ENCODE measurements at regions not wholly inside any gene's neighbourhood (a gene's known extent, or its start where the extent isn't known, plus 50 kb on each side); places are given as distances from the start of the nearest gene placed in this dataset.

GRCh38 chr4:8773124-8773931, 98.3 kb downstream of the HMX1 start:
- DNase-seq, result no peak

- no peak for DNase-seq
Observed at GRCh38 chr4:8772499-8773123, 99.0 kb downstream of the HMX1 start.

DNA sequence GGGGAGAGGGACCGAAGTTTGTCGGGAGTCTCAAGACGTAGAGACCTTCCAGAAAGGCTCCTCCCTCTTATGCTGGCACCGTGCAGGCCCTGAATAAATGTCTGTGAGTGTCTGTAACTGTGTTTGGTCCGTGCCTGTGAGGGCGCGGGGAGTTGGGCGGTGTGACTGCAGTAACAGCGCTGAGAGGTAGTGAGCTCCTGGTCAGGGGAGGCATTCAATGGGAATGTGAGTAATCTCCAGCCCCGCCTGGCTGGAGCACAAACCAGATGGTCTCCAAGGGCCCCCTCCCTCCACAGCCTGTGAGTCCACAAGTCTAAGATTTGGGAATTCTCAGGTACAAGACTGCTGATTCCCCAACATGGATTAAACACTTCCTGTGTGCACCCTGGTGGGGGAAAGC, 100.0 kb downstream of the HMX1 start:
- no peak for DNase-seq

DNA sequence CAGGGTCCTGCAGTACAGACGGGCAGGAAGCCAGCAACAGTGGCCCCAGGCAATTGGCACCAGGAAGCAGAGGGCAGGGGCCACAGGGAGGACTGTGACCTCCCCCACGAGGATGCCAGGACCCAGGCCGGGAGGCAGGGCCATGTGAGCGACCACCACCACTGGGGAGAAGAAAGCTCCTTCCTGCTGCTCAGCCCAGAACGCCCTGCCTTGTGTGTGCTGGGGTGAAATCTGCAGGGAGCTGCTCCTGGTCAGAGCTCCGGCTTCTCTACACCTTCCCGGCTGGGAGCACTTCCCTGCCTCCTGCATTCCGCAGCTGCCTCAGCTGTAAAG, 100.4 kb downstream of the HMX1 start:
- no peak for DNase-seq

DNA sequence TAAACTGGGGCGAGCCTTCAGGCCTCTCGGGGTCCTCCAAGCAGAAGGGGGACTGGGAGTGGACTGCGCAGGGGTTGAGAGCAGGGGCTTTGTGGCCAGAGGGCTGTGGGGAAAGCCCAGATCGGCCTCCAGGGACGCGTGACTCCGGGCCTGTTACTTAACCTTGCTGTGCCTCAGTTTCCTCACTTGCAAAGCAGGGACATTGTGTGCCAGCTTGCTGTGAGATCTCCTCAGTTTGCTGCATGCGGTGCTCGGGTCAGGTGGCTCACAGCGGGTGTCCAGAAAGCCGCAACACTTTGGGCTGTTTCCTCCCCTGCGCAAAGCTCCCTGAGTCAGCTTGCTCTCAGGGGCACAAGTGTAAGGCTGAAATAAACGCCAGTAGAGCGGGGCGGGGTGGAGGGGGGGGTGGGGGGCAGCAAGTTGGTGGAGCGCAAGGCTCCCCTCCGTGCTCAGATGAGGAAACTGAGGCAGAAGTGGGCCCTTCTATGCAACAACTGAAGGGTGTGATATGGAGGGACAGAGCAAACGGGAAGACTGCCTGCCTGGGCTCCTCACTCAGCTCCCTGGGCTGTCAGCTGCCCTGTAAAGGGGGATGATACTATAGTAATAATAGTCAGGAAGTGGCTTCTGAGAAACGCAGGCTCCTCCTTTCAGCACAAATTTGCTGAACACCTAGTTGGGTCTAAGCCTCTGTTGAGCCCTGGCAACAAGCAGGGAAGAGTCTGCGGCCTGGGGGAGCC, 101.0 kb downstream of the HMX1 start:
- DNase-seq, result no peak

- no peak for DNase-seq
Observed at GRCh38 chr4:8769645-8770517, 101.8 kb downstream of the HMX1 start.

- no peak for DNase-seq
Observed at GRCh38 chr4:8768357-8768999, 103.2 kb downstream of the HMX1 start.

DNA sequence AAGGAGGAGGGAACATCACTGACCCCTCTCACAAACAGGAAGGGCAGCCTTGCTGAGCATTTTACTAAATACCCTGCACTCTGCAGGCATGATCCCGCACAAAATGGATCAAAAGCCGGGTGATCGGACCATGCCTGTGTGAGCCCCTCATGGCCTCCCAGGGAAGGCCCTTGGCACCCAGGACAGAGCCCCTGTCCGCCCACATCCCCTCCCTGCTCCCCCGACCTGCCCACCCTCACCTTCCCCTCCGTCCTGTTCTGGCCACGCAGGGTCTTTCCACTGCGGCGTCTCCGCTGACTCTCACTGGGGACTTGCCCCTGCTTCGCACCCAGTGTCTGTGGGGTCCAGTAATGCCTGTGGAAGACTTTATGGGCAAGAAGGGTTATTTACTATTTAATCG, 105.0 kb downstream of the HMX1 start:
- DNase-seq, result no peak

DNA sequence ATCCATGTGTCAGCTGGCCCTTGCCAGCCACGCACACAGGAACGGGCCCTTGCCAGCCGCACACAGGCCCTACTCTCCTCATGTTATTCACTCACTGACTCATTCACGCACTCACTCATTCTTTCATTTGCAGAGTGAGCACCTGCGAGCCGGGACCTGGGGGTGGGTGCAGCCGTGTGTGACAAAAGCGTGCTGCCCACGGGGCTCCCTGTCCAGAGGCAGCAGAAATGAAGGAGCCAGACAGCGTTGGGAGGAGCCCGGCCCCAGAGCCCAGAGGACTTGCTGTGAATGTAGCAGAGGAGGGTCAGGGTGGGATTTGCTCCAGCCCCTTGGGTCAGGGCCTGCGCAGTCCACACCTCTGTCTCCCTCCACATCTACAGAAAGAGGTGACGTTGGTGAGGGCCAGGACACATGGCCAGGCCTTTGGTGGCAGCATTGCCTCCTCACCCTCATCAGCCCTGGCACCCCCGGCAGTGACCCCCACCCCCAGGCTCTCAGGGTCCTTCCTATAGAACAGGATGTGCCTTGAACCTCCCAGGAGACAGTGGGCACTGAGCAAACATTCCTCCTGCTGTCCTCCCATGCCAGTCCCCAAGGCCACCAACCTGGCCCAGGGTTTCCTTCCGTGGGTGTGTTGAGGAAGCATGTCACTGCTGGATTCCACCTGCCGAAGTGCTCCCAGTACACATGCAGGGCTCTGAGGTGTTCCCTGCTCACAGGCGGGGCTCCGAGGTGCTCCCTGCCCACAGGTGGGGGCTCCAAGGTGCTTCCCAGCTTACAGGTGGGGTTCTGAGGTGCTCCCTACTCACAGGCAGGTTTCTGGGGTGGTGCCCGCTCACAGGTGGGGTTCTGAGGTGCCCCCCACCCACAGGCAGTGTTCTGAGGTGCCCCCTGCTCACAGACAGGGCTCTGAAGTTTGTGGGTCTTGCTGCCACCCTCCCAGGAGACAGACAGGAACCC, 105.7 kb downstream of the HMX1 start:
- no peak for DNase-seq

GRCh38 chr4:8765084-8765483, 106.6 kb downstream of the HMX1 start:
- DNase-seq, result no peak

DNA sequence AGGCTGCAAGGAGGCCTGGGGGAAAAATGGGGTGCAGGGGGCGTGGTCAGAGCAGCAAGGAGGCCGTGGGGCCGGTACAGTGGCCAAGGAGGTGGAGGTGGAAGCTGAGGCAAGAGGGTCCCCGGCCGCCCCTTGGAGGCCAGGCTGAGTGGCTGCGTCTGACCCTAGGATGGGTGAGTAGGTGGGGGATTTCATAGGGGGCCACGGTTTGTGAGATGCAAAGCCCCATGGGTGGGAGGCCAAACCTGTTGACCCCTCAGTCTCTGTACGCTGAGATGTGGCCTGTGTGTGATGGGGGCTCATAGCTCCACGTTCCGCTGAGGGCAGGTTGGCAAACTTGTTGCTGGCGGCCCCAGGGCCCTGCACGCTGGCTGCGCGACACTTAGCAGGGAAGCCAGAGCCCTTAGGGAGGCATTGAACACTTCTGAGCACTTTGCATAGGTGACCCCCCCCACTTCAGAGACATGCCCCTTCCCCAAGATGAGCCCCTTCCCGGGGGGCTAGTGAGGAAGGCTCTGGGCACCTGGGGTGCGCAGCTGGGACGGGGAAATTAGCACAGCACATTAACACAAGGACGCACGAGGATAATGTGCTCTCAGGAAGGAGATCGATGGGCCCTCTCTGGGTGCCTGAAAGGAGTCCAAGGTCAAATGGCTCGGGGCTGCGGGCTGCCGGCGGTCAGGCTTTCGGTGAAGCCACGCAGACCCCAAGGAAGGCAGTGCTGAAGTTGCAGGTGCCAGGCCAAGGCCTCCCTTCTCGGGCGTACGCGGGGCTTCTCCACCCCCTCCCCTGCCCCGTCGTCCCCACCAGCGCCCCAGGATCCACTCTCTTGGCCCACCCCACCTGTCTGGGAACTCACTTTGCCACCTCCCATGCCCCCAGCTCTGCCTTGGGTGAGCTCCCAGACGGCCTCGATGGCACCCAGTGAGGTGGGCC, 107.4 kb downstream of the HMX1 start:
- DNase-seq, result no peak

DNA sequence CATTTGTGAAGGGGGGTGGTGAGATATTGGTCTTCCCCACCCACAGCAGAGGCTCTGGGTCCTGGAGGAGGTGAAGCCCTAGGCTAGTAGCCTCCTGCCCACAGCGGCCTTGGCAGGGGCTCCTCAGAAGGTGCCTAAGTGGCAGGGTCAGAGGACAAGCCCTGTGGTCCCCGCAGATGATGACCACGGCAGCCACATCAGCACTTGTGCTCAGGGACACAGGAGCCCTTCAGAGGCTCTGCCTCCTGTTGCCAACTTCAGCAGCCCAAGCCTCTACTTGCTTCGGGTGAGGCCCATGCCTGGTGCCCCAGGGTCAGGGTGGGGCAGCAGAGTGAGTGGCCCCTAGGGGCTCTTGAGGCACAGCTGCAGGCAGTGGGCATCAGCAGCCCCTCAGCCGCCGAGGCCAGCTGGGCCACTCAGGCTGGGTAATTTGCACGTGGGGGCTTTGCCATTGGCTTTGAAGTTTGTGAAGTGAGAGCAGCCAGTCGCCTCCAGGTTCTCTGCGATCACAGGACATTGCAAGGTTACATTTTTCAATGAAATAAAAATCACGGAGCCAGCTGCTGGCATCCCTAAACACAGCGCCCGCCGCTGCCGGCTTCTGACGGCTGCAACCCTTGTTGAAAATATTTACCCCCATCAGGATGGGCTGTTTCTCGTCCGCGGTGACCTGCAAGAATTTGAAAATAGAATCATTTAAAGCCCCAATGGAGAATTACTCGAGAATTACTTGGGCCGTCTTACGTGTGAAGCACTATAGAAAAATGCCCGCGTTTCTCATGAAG, 108.5 kb downstream of the HMX1 start:
- DNase-seq, result no peak

DNA sequence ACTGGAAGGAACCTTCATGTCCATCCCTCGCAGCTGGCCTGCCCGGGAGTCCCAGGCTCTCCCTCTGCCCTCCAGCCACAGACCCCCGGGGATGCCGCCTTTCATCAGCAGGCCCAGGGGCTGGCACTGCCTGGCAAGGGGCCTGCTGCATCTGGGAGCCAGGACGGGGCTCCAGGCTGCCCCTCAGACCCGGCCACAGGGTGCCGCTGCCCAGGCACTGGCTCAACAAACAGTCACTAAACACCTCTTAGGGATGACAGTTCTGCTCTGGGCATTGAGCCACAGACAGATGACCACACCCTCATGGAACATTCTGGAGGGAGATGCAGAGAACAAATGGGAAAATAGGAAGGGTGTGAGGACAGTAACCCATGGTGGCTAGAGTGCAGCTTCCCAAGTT, 109.3 kb downstream of the HMX1 start:
- no peak for DNase-seq

GRCh38 chr4:8761824-8762205, 109.8 kb downstream of the HMX1 start:
- no peak for DNase-seq

DNA sequence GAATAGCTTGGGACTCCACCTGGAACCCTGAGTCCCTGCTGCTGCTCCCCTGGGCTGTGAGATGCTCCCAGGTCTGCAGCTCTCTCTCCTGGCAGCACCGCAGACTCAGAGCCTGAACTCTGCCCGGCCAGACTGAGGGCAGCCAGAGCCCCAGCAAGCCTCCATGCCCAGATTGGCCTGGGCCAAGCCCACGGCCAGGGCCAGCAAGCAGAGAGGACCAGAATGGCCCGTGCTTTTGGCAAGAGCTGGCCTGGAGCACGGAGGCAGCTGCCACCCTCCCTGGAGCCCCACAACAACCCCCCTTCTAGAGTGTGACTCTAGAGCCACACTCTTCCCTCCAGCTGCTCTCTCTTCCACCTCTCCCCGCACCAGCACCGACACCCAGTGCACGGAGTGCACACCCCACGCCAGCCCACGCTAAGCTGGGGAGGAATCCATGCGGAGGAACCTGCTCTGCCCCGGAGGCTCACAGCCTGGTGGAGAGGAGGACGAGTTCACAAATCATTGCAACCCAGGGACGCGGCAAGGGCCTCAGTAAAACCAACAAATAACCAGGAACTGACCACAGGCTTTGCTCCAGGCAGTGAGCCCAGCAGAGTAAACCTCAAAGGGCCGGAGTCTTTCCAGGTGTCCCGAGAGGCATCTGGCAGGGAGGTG, 110.3 kb downstream of the HMX1 start:
- DNase-seq, result no peak

DNA sequence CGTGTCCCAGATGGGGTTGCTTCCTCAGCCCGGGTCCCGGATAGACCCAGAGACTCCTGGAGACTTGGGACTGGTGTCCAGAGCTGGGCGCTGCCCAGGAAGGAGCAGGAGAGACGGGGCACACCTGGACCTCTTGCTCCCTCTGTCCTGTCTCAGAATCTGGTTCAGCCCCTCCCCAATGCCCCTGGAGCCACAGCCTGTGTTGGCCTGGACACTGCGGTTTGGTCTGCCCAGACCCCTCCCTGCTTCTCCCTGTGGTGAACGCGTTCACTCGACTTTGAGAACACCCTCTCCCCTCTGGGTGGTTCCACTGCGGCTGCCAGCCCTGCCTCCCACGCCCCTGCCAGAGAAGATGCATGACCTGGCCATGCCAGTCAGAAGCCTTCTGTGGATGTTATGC, 111.1 kb downstream of the HMX1 start:
- no peak for DNase-seq

DNA sequence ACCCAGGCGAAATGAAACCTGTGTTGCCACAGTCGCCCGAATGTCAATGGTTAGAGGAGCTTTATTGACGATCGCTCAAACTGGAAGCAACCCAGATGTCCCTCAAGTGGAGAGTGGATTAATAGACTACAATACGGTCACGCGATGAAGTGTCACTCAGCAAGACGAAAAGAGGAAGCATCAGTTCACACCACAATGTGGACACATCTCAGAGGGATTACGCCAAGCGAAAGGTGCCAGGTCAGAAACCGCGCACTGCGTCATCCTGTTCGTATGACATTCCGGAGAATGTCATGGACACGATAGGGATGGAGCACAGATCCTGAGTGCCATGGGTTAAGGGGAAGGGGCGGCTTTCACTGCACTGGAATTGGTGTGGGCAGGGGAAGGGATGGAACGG, 111.7 kb downstream of the HMX1 start:
- no peak for DNase-seq

- no peak for DNase-seq
Observed at GRCh38 chr4:8756816-8757215, 114.8 kb downstream of the HMX1 start.

Data from activated CD4-positive, alpha-beta T cell treated with anti-CD3 and anti-CD28 coated beads for 48 hours (primary cell).